ENCODE measurements at regions not wholly inside any gene's neighbourhood (a gene's known extent, or its start where the extent isn't known, plus 50 kb on each side); places are given as distances from the start of the nearest gene placed in this dataset.
"Not testable (repeated sequence)": the region's sequence is repeated elsewhere in the genome, so short reads cannot be mapped to it uniquely, and the experiment has no call there.

DNA sequence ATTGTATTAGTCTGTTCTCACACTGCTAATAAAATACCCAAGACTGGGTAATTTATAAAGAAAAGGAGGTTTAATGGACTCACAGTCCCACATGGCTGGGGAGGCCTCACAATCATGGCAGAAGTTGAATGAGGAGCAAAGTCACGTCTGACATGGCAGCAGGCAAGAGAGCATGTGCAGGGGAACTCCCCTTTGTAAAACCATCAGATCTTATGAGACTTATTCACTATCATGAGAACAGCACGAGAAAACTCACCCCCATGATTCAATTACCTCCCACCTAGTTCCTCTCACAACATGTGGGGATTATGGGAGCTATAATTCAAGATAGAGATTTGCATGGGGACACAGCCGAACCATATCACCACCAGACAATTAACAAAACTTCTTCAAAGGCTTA lies 84.4 kb upstream of the ANKRD1 start:
- TF ChIP-seq CTCF, POLR2AphosphoS5, POLR2A, EP300 (IDR thresholded peaks at IDR 0.05): not testable (repeated sequence)
